ENCODE measurements at regions not wholly inside any gene's neighbourhood (a gene's known extent, or its start where the extent isn't known, plus 50 kb on each side); places are given as distances from the start of the nearest gene placed in this dataset.

- no peaks in the 10 kb centered on the region for H3K27me3 ChIP-seq (replicated peaks in 1 of 2; ENCODE audit: control insufficient read depth in 2 of 2, insufficient read depth in 2 of 2, low read length in 1 of 2)
- H4K20me1 ChIP-seq (ENCODE audit: control insufficient read depth, insufficient read depth): no peaks in the 10 kb centered on the region
- intact Hi-C loops (cut with micrococcal nuclease; ENCODE audit: unreplicated experiment): no loop called here
- ATAC-seq (no peak), FAIRE-seq (no peak), DNase-seq (ENCODE audit: low read depth, low spot score) (no peak)
- H3K4me3 ChIP-seq: no peak overlapping the region
- WGBS (ENCODE audit: insufficient coverage, insufficient replicate concordance, low lambda C conversion rate, missing lambda C conversion rate): 33% methylated on average over 8 of the region's 8 CpGs
- H3K4me2 ChIP-seq (ENCODE audit: control insufficient read depth, insufficient read depth): no peak overlapping the region
- BruUV-seq (replicated peaks): no TSS peak
- no peak for TF ChIP-seq DPF2 (IDR thresholded peaks at IDR 0.05)
- no peak for TF ChIP-seq ATF2 (IDR thresholded peaks at IDR 0.05; ENCODE audit: low read length)
- TF ChIP-seq SMAD1 (IDR thresholded peaks at IDR 0.05; ENCODE audit: low read depth, partially characterized antibody): no peak
- no peak for TF ChIP-seq ZSCAN29 (IDR thresholded peaks at IDR 0.05)
- TF ChIP-seq NFYA (IDR thresholded peaks at IDR 0.05; ENCODE audit: borderline replicate concordance, low read depth, low read length): no peak
- TF ChIP-seq RELA (IDR thresholded peaks at IDR 0.05; ENCODE audit: borderline replicate concordance, partially characterized antibody): no peak
- TF ChIP-seq MXI1 (IDR thresholded peaks at IDR 0.05; ENCODE audit: low read depth, low read length): no peak
- no peak for TF ChIP-seq HSF1 (IDR thresholded peaks at IDR 0.05; ENCODE audit: low read depth, low read length)
- TF ChIP-seq RELB (IDR thresholded peaks at IDR 0.05; ENCODE audit: low read depth): no peak
- no peak for TF ChIP-seq GATAD2B (conservative IDR thresholded peaks at IDR 0.05; ENCODE audit: low read depth)
- no peak for TF ChIP-seq POLR2A (IDR thresholded peaks at IDR 0.05; ENCODE audit: low read depth, low read length)
- TF ChIP-seq, protein P1, sequence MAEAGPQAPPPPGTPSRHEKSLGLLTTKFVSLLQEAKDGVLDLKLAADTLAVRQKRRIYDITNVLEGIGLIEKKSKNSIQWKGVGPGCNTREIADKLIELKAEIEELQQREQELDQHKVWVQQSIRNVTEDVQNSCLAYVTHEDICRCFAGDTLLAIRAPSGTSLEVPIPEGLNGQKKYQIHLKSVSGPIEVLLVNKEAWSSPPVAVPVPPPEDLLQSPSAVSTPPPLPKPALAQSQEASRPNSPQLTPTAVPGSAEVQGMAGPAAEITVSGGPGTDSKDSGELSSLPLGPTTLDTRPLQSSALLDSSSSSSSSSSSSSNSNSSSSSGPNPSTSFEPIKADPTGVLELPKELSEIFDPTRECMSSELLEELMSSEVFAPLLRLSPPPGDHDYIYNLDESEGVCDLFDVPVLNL (IDR thresholded peaks at IDR 0.05; ENCODE audit: low read depth, low read length): no peak
- no peak for TF ChIP-seq ZNF274 (IDR thresholded peaks at IDR 0.05; ENCODE audit: insufficient read depth, insufficient read length)
- no peaks in the 10 kb centered on the region for H3K36me3 ChIP-seq (ENCODE audit: control insufficient read depth in 2 of 2, insufficient read depth in 2 of 2, low read length in 1 of 2)
- CTCF ChIA-PET: no interaction called here
- RAD21 ChIA-PET (ENCODE audit: unreplicated experiment): no interaction called here
- no peaks in the 10 kb centered on the region for H3K4me1 ChIP-seq (ENCODE audit: control insufficient read depth, insufficient read depth, low read length)
- no peak overlapping the region for H3K9ac ChIP-seq (ENCODE audit: control insufficient read depth, insufficient read depth, low read length)
- H3K79me2 ChIP-seq (ENCODE audit: control insufficient read depth, insufficient read depth, low read length): no peaks in the 10 kb centered on the region
- H2AFZ ChIP-seq (ENCODE audit: control insufficient read depth, low read depth, low read length): no peak overlapping the region
- SMC1A ChIA-PET (ENCODE audit: uncharacterized antibody, unreplicated experiment): no interaction called here
- no peaks in the 10 kb centered on the region for H3K9me3 ChIP-seq (replicated peaks; ENCODE audit: control insufficient read depth, insufficient read depth, low read length)
- in situ Hi-C loops (cut with MboI): no loop called here
- no peak overlapping the region for H3K27ac ChIP-seq (ENCODE audit: control insufficient read depth, insufficient read depth)
- POLR2A ChIA-PET: interaction anchor here (0.6 kb wide), 1 partner anchor 310 kb away, joined by 3 read pairs; no protein-coding TSS in a partner anchor
These were observed 662.2 kb upstream of the CNTNAP5 start for GRCh38 chr2:123362671-123363440.
